ENCODE measurements at regions not wholly inside any gene's neighbourhood (a gene's known extent, or its start where the extent isn't known, plus 50 kb on each side); places are given as distances from the start of the nearest gene placed in this dataset.
"Not testable (repeated sequence)": the region's sequence is repeated elsewhere in the genome, so short reads cannot be mapped to it uniquely, and the experiment has no call there.

- TF ChIP-seq POLR2A (IDR thresholded peaks at IDR 0.05; ENCODE audit: low read depth), result not testable (repeated sequence)
- TF ChIP-seq, protein P1, sequence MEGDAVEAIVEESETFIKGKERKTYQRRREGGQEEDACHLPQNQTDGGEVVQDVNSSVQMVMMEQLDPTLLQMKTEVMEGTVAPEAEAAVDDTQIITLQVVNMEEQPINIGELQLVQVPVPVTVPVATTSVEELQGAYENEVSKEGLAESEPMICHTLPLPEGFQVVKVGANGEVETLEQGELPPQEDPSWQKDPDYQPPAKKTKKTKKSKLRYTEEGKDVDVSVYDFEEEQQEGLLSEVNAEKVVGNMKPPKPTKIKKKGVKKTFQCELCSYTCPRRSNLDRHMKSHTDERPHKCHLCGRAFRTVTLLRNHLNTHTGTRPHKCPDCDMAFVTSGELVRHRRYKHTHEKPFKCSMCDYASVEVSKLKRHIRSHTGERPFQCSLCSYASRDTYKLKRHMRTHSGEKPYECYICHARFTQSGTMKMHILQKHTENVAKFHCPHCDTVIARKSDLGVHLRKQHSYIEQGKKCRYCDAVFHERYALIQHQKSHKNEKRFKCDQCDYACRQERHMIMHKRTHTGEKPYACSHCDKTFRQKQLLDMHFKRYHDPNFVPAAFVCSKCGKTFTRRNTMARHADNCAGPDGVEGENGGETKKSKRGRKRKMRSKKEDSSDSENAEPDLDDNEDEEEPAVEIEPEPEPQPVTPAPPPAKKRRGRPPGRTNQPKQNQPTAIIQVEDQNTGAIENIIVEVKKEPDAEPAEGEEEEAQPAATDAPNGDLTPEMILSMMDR (IDR thresholded peaks at IDR 0.05), result not testable (repeated sequence)
These were observed 86.9 kb upstream of the CLINT1 start for GRCh38 chr5:157945822-157946221.

All from esophagus muscularis mucosa (tissue), 3 donors.